Parathyroid adenoma (tissue), 2 donors: ENCODE measurements at regions not wholly inside any gene's neighbourhood (a gene's known extent, or its start where the extent isn't known, plus 50 kb on each side); places are given as distances from the start of the nearest gene placed in this dataset.

Experiments used
- H2AFZ ChIP-seq: fragments of 300-600 bp; sonication (generic); one replicate; pipeline ENCODE4 v1.7.0; 2017; ENCODE audit warnings: antibody characterized with exemption, mild to moderate bottlenecking
- H3K27ac ChIP-seq: fragments of 300-600 bp; sonication (generic); one replicate; pipeline ENCODE4 v1.7.0; 2017
- H3K27me3 ChIP-seq: fragments of 300-600 bp; sonication (generic); one replicate; pipeline ENCODE4 v1.7.0; 2017; ENCODE audit warnings: low read length; ENCODE audit not compliant: control insufficient read depth, insufficient read depth
- H3K36me3 ChIP-seq: fragments of 300-600 bp; sonication (generic); one replicate; pipeline ENCODE4 v1.7.0; 2017; ENCODE audit warnings: low read length; ENCODE audit not compliant: control insufficient read depth, insufficient read depth
- H3K4me1 ChIP-seq: fragments of 300-600 bp; sonication (generic); one replicate; pipeline ENCODE4 v1.7.0; 2017; ENCODE audit warnings: control low read depth
- H3K4me2 ChIP-seq: fragments of 300-600 bp; sonication (generic); one replicate; pipeline ENCODE4 v1.7.0; 2017; ENCODE audit warnings: low read length
- H3K4me3 ChIP-seq: fragments of 300-600 bp; sonication (generic); one replicate; pipeline ENCODE4 v1.7.0; 2017; ENCODE audit warnings: low read depth, low read length
- H3K79me2 ChIP-seq: fragments of 300-600 bp; sonication (generic); one replicate; pipeline ENCODE4 v1.7.0; 2017; ENCODE audit warnings: control low read depth
- H3K9ac ChIP-seq: fragments of 300-600 bp; sonication (generic); one replicate; pipeline ENCODE4 v1.7.0; 2017; ENCODE audit warnings: mild to moderate bottlenecking
- H3K9me3 ChIP-seq: fragments of 300-600 bp; sonication (generic); one replicate; pipeline ENCODE4 v1.7.0; 2017; ENCODE audit warnings: low read length; ENCODE audit not compliant: control insufficient read depth
- CTCF ChIP-seq: fragments of 300-600 bp; sonication (generic); IDR thresholded peaks from one replicate; pipeline ENCODE4 v1.7.0; 2017; ENCODE audit warnings: antibody characterized with exemption, mild to moderate bottlenecking
- donor health status: primary hyperparathyroidism.

- Histone ChIP-seq H2AFZ (no peak overlapping the region), H3K79me2 (no peaks in the 10 kb centered on the region), H3K27me3 (no peaks in the 10 kb centered on the region), H3K4me2 (no peak overlapping the region), H3K9me3 (no peaks in the 10 kb centered on the region), H3K36me3 (no peaks in the 10 kb centered on the region), H3K4me3 (no peak overlapping the region), H3K9ac (no peak overlapping the region), H3K27ac (no peak overlapping the region), H3K4me1 (no peaks in the 10 kb centered on the region)
- no peak for TF ChIP-seq CTCF
These were observed 335.3 kb upstream of the ADAMTSL1 start for GRCh38 chr9:18138656-18139055.

- Histone ChIP-seq H3K27ac (no peak overlapping the region), H3K9me3 (no peaks in the 10 kb centered on the region), H3K4me1 (no peaks in the 10 kb centered on the region), H3K4me2 (no peak overlapping the region), H3K9ac (no peak overlapping the region), H2AFZ (no peak overlapping the region), H3K36me3 (no peaks in the 10 kb centered on the region), H3K4me3 (no peak overlapping the region), H3K27me3 (no peaks in the 10 kb centered on the region), H3K79me2 (no peaks in the 10 kb centered on the region)
- no peak for TF ChIP-seq CTCF
These were observed 332.3 kb upstream of the ADAMTSL1 start for GRCh38 chr9:18141681-18142080.

GRCh38 chr9:18143073-18143745, 330.7 kb upstream of the ADAMTSL1 start:
- H3K27ac ChIP-seq, result no peak overlapping the region
- H3K36me3 ChIP-seq, result no peaks in the 10 kb centered on the region
- no peaks in the 10 kb centered on the region for H3K9me3 ChIP-seq
- H3K4me1 ChIP-seq, result no peaks in the 10 kb centered on the region
- no peak overlapping the region for H2AFZ ChIP-seq
- no peak overlapping the region for H3K9ac ChIP-seq
- H3K4me3 ChIP-seq, result no peak overlapping the region
- no peak for TF ChIP-seq CTCF
- no peaks in the 10 kb centered on the region for H3K79me2 ChIP-seq
- H3K27me3 ChIP-seq, result no peaks in the 10 kb centered on the region
- no peak overlapping the region for H3K4me2 ChIP-seq

- no peak overlapping the region for H3K4me3 ChIP-seq
- no peak overlapping the region for H3K9ac ChIP-seq
- TF ChIP-seq CTCF, result no peak
- no peaks in the 10 kb centered on the region for H3K9me3 ChIP-seq
- no peak overlapping the region for H3K27ac ChIP-seq
- H3K4me1 ChIP-seq, result no peaks in the 10 kb centered on the region
- H3K36me3 ChIP-seq, result no peaks in the 10 kb centered on the region
- H3K4me2 ChIP-seq, result no peak overlapping the region
- no peaks in the 10 kb centered on the region for H3K27me3 ChIP-seq
- H3K79me2 ChIP-seq, result no peaks in the 10 kb centered on the region
- no peak overlapping the region for H2AFZ ChIP-seq
These were observed 327.6 kb upstream of the ADAMTSL1 start for GRCh38 chr9:18146329-18146728.

- no peaks in the 10 kb centered on the region for H3K9me3 ChIP-seq
- no peak overlapping the region for H3K27ac ChIP-seq
- no peak overlapping the region for H3K4me3 ChIP-seq
- no peak for TF ChIP-seq CTCF
- H2AFZ ChIP-seq, result no peak overlapping the region
- H3K4me2 ChIP-seq, result no peak overlapping the region
- H3K27me3 ChIP-seq, result no peaks in the 10 kb centered on the region
- no peak overlapping the region for H3K9ac ChIP-seq
- H3K36me3 ChIP-seq, result no peaks in the 10 kb centered on the region
- no peaks in the 10 kb centered on the region for H3K4me1 ChIP-seq
- no peaks in the 10 kb centered on the region for H3K79me2 ChIP-seq
These were observed 324.4 kb upstream of the ADAMTSL1 start for GRCh38 chr9:18149471-18150011.
